ENCODE measurements at regions not wholly inside any gene's neighbourhood (a gene's known extent, or its start where the extent isn't known, plus 50 kb on each side); places are given as distances from the start of the nearest gene placed in this dataset.

GRCh38 chrX:55151199-55151598 lies 62.4 kb downstream of the PAGE2 start:
- TF ChIP-seq CTCF (IDR thresholded peaks at IDR 0.05) (no peak), POLR2A (IDR thresholded peaks at IDR 0.05) (no peak)

Data from sigmoid colon (tissue), 3 donors.